H1 (cell line): ENCODE measurements at regions not wholly inside any gene's neighbourhood (a gene's known extent, or its start where the extent isn't known, plus 50 kb on each side); places are given as distances from the start of the nearest gene placed in this dataset.

Source experiments
- CTCF ChIA-PET: fragments of 300-600 bp; sonication (Branson Sonifier 250); formaldehyde crosslinking; loops from one replicate; lab custom pipeline; 2021; ENCODE audit not compliant: partially characterized antibody; lab: Charles Lee
- POLR2A ChIA-PET: fragments of 300-600 bp; sonication (Branson Sonifier 250); formaldehyde crosslinking; loops from one replicate; lab custom pipeline; 2021; ENCODE audit warnings: inconsistent platforms; ENCODE audit not compliant: partially characterized antibody; lab: Charles Lee
- DNase-seq, 2 experiments: peaks; one replicate each; pipeline versions ENCODE4 v3.0.0 to v3.0.0-alpha.2; 2010 to 2022; ENCODE audit warnings: low spot score in 2 of 2, low read depth in 1 of 2, mixed read lengths in 1 of 2
- FAIRE-seq: peaks from 2 replicates; lab custom pipeline; 2011; peaks lifted over from hg19 to GRCh38; lab: Jason Lieb, UNC
- H2AFZ ChIP-seq: 2 replicates; pipeline ENCODE4 v1.8.1; 2012; ENCODE audit warnings: low read length, inconsistent platforms
- H2AK5ac ChIP-seq: 2 replicates; pipeline ENCODE4 v1.6.1; 2013; ENCODE audit warnings: low read depth, low read length
- H2BK120ac ChIP-seq: replicated peaks from 2 replicates; pipeline ENCODE3; 2013; ENCODE audit warnings: low read depth, low read length, inconsistent platforms
- H2BK12ac ChIP-seq: 2 replicates; pipeline ENCODE4 v1.6.1; 2013; ENCODE audit warnings: low read depth, low read length
- H2BK15ac ChIP-seq: 2 replicates; pipeline ENCODE4 v1.6.1; 2013; ENCODE audit warnings: low read length
- H2BK20ac ChIP-seq: 2 replicates; pipeline ENCODE4 v1.6.1; 2013; ENCODE audit warnings: low read length
- H2BK5ac ChIP-seq: 2 replicates; pipeline ENCODE4 v1.6.1; 2013; ENCODE audit warnings: low read depth, low read length
- H3K14ac ChIP-seq: 2 replicates; pipeline ENCODE4 v1.6.1; 2013; ENCODE audit warnings: inconsistent platforms; ENCODE audit not compliant: insufficient read length
- H3K18ac ChIP-seq: 2 replicates; pipeline ENCODE4 v1.6.1; 2013; ENCODE audit warnings: low read length; ENCODE audit errors: extremely low read depth
- H3K23ac ChIP-seq: 2 replicates; pipeline ENCODE4 v1.6.1; 2013; ENCODE audit warnings: inconsistent platforms; ENCODE audit not compliant: insufficient read length
- H3K23me2 ChIP-seq: 2 replicates; pipeline ENCODE4 v1.6.1; 2013; ENCODE audit warnings: low read depth, low read length
- H3K27ac ChIP-seq: 2 replicates; pipeline ENCODE4 v1.6.1; 2011; ENCODE audit warnings: low read depth, low read length, inconsistent platforms
- H3K27me3 ChIP-seq, 4 experiments: replicated peaks in 1 of 4; 1 replicate in 1 of 4; 2 replicates in 3 of 4; pipeline versions ENCODE4 v1.6.1 to v1.8.1; 2011 to 2013; ENCODE audit warnings: low read length in 3 of 4, mild to moderate bottlenecking in 3 of 4, inconsistent platforms in 2 of 4, mixed read lengths in 2 of 4, moderate library complexity in 1 of 4; ENCODE audit not compliant: control insufficient read depth in 3 of 4, insufficient read depth in 3 of 4; ENCODE audit errors: extremely low read depth in 1 of 4
- H3K36me3 ChIP-seq, 4 experiments: 2 replicates each; pipeline versions ENCODE4 v1.6.1 to v1.8.1; 2011 to 2013; ENCODE audit warnings: mild to moderate bottlenecking in 4 of 4, low read length in 3 of 4, moderate library complexity in 2 of 4, control low read depth in 1 of 4, inconsistent platforms in 1 of 4; ENCODE audit not compliant: insufficient read depth in 4 of 4, control insufficient read depth in 2 of 4
- H3K4ac ChIP-seq: replicated peaks from 2 replicates; pipeline ENCODE3; 2013; ENCODE audit warnings: low read length, low read depth, mixed read lengths, inconsistent platforms; ENCODE audit not compliant: insufficient read length
- H3K4me1 ChIP-seq, 4 experiments: replicated peaks in 1 of 4; 1 replicate in 1 of 4; 2 replicates in 3 of 4; pipeline versions ENCODE4 v1.6.1 to v1.8.1; 2011 to 2013; ENCODE audit warnings: low read length in 3 of 4, inconsistent platforms in 2 of 4, mixed read lengths in 1 of 4; ENCODE audit not compliant: insufficient read depth in 4 of 4, control insufficient read depth in 3 of 4
- H3K4me2 ChIP-seq, 2 experiments: 2 replicates each; pipeline versions ENCODE4 v1.6.1 to v1.8.1; 2011 to 2013; ENCODE audit warnings: low read depth in 2 of 2, low read length in 2 of 2, control low read depth in 1 of 2, inconsistent platforms in 1 of 2, mild to moderate bottlenecking in 1 of 2; ENCODE audit not compliant: insufficient read depth in 1 of 2
- H3K4me3 ChIP-seq, 4 experiments: fragments of 200-600, 300-600 bp in 1 of 4; sonication (generic), shearing (Covaris generic), sonication (Bioruptor Twin) in 1 of 4; 2 replicates each; pipeline versions ENCODE4 v1.5.1 to v1.8.1; 2011 to 2016; ENCODE audit warnings: low read length in 4 of 4, low read depth in 3 of 4, control low read depth in 2 of 4, inconsistent platforms in 2 of 4, mild to moderate bottlenecking in 2 of 4, mixed read lengths in 1 of 4, moderate library complexity in 1 of 4; ENCODE audit not compliant: insufficient read depth in 2 of 4; ENCODE audit errors: extremely low read depth in 1 of 4
- H3K56ac ChIP-seq: replicated peaks from 2 replicates; pipeline ENCODE3; 2013; ENCODE audit warnings: low read depth, mild to moderate bottlenecking, mixed read lengths, low read length, inconsistent platforms; ENCODE audit not compliant: insufficient read length
- H3K79me1 ChIP-seq: 2 replicates; pipeline ENCODE4 v1.6.1; 2013; ENCODE audit warnings: low read depth, low read length, control low read depth
- H3K79me2 ChIP-seq, 2 experiments: 2 replicates each; pipeline versions ENCODE4 v1.6.1 to v1.8.1; 2012 to 2013; ENCODE audit warnings: low read length in 2 of 2, mild to moderate bottlenecking in 2 of 2, inconsistent platforms in 1 of 2; ENCODE audit not compliant: insufficient read depth in 2 of 2, control insufficient read depth in 1 of 2
- H3K9ac ChIP-seq, 4 experiments: replicated peaks in 1 of 4; 1 replicate in 1 of 4; 2 replicates in 3 of 4; pipeline versions ENCODE4 v1.6.1 to v1.8.1; 2011 to 2013; ENCODE audit warnings: low read depth in 3 of 4, low read length in 3 of 4, control low read depth in 2 of 4, mild to moderate bottlenecking in 2 of 4, moderate library complexity in 2 of 4, inconsistent platforms in 1 of 4; ENCODE audit errors: extremely low read depth in 1 of 4
- H3K9me3 ChIP-seq, 2 experiments: 2 replicates each; pipeline versions ENCODE4 v1.6.1 to v1.8.1; 2012 to 2013; ENCODE audit warnings: mild to moderate bottlenecking in 2 of 2, moderate library complexity in 2 of 2, control low read depth in 1 of 2, inconsistent platforms in 1 of 2, low read depth in 1 of 2, low read length in 1 of 2, mixed read lengths in 1 of 2; ENCODE audit not compliant: insufficient read depth in 2 of 2
- H4K20me1 ChIP-seq, 2 experiments: replicated peaks in 1 of 2; 2 replicates each; pipeline versions ENCODE3 to v1.8.1; 2011 to 2013; ENCODE audit warnings: inconsistent platforms in 2 of 2, low read length in 2 of 2, mild to moderate bottlenecking in 1 of 2; ENCODE audit not compliant: insufficient read depth in 2 of 2, control insufficient read depth in 1 of 2
- H4K5ac ChIP-seq: 2 replicates; pipeline ENCODE4 v1.6.1; 2013; ENCODE audit warnings: low read length, low read depth, mixed read lengths, inconsistent platforms; ENCODE audit not compliant: insufficient read length
- H4K8ac ChIP-seq: 2 replicates; pipeline ENCODE4 v1.8.0; 2013; ENCODE audit warnings: mild to moderate bottlenecking, moderate library complexity, low read length, inconsistent platforms; ENCODE audit not compliant: insufficient read depth; ENCODE audit errors: extremely low read depth
- H4K91ac ChIP-seq: replicated peaks from 2 replicates; pipeline ENCODE3; 2013; ENCODE audit warnings: low read length, mixed read lengths, inconsistent platforms; ENCODE audit not compliant: insufficient read length
- KDM1A ChIP-seq: fragments of 200-600, 300-600 bp; sonication (generic); IDR thresholded peaks from 2 replicates; pipeline ENCODE4 v1.7.1; 2016; ENCODE audit warnings: mild to moderate bottlenecking, low read length, borderline replicate concordance
- ZNF274 ChIP-seq: IDR thresholded peaks from 2 replicates; pipeline ENCODE4 v1.7.0; 2012; ENCODE audit warnings: low read length, borderline replicate concordance; ENCODE audit errors: extremely low read depth
- WGBS, 2 experiments: shearing (Covaris generic) in 1 of 2; methylation state at CpG; one replicate each; pipeline versions ENCODE4 v1.1.6 to v1.1.7; 2013 to 2015; ENCODE audit warnings: low lambda C conversion rate in 2 of 2, mixed read lengths in 2 of 2, inconsistent platforms in 1 of 2, low coverage in 1 of 2, missing lambda C conversion rate in 1 of 2; ENCODE audit not compliant: insufficient replicate concordance in 2 of 2, insufficient coverage in 1 of 2, insufficient read length in 1 of 2; ENCODE audit errors: extremely low coverage in 1 of 2, missing lambda C conversion rate in 1 of 2; 5-methylcytosine and 5-hydroxymethylcytosine counted together

DNA sequence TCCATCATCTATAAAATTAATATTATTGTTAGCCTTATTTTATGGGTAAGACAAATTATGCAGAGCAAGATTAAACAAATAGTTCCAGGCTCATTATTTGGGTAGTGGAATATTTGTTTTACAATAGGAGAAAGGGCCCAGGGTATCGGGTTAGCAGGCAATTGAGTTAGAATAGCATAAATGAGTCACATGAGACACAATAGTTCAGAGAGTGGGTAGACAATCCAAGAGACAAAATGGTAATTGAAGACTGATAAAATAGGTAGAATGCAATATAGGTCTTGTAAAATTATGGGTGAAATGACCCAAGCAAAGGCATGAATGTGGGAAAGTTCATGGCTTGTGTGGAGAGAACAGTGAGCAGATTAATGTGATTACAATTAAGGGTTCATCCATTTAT lies 790.9 kb upstream of the GCFC2 start:
- FAIRE-seq (no peak), DNase-seq (no peak)
- H3K4me3 ChIP-seq, result no peak overlapping the region
- no peak overlapping the region for H2AFZ ChIP-seq
- H2BK120ac ChIP-seq, result no peak overlapping the region
- no peak overlapping the region for H3K14ac ChIP-seq
- no peak overlapping the region for H3K27ac ChIP-seq
- no peak overlapping the region for H3K9ac ChIP-seq
- peaks cover 0 to 3% (median 1%) of the 10 kb centered on the region in 4 experiments; a peak in 3 of 7 replicates for H3K4me1 ChIP-seq
- H2BK15ac ChIP-seq, result no peak overlapping the region
- H3K9me3 ChIP-seq, result no peaks in the 10 kb centered on the region
- H3K23me2 ChIP-seq, result no peaks in the 10 kb centered on the region
- no peak overlapping the region for H4K91ac ChIP-seq
- H3K4ac ChIP-seq, result no peak overlapping the region
- no peak overlapping the region for H2BK20ac ChIP-seq
- H3K23ac ChIP-seq, result no peak overlapping the region
- no peak overlapping the region for H3K56ac ChIP-seq
- no peak overlapping the region for H2BK12ac ChIP-seq
- H4K20me1 ChIP-seq, result no peaks in the 10 kb centered on the region
- H4K5ac ChIP-seq, result no peak overlapping the region
- no peaks in the 10 kb centered on the region for H3K36me3 ChIP-seq
- WGBS, 2 experiments, result 86% methylated on average over 1 of the region's 1 CpG; no CpG with 5 or more reads in 1 of the 2 experiments
- no peak overlapping the region for H3K4me2 ChIP-seq
- H3K79me2 ChIP-seq, result no peaks in the 10 kb centered on the region
- no peak overlapping the region for H2BK5ac ChIP-seq
- CTCF ChIA-PET, result interaction anchor here (0.7 kb wide), 1 partner anchor 33 kb away, joined by 4 read pairs; no protein-coding TSS in a partner anchor
- H3K79me1 ChIP-seq, result no peaks in the 10 kb centered on the region
- no peak overlapping the region for H2AK5ac ChIP-seq
- no peak overlapping the region for H3K18ac ChIP-seq
- H4K8ac ChIP-seq, result no peak overlapping the region
- H3K27me3 ChIP-seq, result no peaks in the 10 kb centered on the region
- POLR2A ChIA-PET, result no interaction called here
- TF ChIP-seq ZNF274, result no peak
- TF ChIP-seq KDM1A, result no peak
